ENCODE measurements at regions not wholly inside any gene's neighbourhood (a gene's known extent, or its start where the extent isn't known, plus 50 kb on each side); places are given as distances from the start of the nearest gene placed in this dataset. TPM values are rescaled to one million over a fixed set of nuclear protein-coding genes. Genes with fewer than 3 reads are reported as not detected.

GRCh38 chr10:126846959-126847358 lies 58.3 kb upstream of the DOCK1 start:
- no peak for DNase-seq (ENCODE audit: low read depth)

- DNase-seq (ENCODE audit: low read depth), result no peak
Measured at GRCh38 chr10:126847666-126848065, 57.6 kb upstream of the DOCK1 start.

- no peak for DNase-seq (ENCODE audit: low read depth)
Measured at GRCh38 chr10:126849646-126850045, 55.6 kb upstream of the DOCK1 start.

DNA sequence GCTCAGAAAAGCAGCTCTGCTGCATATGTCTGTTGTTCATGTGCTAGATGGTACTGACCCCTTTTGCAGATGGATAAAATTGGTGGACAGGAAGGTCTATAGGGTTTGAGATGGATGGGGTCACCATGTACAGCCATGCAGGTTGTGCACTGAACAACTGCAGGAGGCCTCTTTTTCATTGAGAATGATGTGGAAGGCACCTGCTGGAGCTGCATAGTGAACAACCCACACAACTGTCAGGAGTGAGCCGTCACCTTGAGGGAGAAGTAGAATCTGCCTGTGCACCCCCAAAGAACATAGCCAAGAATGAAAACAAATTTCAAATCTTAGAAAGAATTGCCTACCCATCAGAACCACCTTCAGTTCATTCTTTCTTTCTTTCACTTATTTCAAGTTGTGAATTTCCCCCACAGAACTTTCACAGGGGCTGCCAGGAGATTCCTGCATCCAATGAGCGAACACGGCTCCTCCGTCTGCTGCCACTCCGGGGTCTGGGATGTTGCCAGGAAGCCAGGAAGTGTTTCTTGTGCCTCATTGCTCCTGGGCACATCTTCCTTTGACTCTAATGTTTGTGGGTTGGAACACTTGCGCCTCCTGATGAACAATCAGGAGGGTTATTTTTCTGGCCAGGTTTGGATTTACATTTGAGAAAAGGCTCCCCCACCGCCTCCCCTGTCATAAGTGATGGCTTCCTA lies 53.7 kb upstream of the DOCK1 start:
- no peak for DNase-seq (ENCODE audit: low read depth)

DNA sequence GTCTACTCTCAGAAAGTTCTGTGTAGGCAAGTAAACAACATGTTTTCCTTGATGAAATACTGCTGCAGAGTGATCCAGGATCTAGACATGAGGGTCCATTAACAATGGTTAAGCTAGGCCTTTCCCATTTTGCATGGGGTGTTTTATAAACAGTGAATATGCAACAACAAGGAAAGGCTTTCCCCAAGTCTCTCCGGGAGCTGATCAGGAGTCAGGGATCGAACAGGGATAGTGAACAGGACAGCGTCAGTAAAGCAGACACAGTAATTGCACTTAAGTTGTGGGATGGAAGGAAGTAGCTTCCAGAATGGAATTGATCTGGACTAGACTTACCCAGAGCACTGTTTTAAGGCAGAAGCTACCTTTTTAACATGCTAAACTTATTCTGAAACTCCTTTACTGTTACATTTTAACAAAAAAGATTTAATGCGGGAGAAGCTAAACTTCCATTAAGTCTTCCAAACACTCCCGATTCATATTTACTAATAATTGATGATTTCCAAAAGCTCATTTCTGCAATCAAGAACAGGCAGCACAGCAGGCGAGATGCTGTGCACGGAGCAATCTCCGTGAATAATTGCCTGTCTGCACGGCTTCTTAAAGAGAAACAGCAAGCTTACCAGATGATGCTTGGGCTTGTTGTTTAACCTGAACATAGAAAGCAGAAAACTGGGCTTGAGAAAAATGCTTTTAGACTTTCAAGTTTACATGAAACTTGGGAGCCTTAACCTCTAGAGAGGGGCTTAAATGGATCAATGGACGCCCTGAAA lies 50.3 kb upstream of the DOCK1 start:
- no peak for DNase-seq (ENCODE audit: low read depth)

Small RNA genes lying in the stretch of these regions (small RNA-seq; reads per million reads assigned to genes)
- not detected for gene RF00271

All from HT1080 (cell line).